Kidney tubule cell (primary cell): ENCODE measurements at regions not wholly inside any gene's neighbourhood (a gene's known extent, or its start where the extent isn't known, plus 50 kb on each side); places are given as distances from the start of the nearest gene placed in this dataset.
A peak's percentile ranks its signal among the peaks of the same experiment; 100 is the strongest.

Experiments
- DNase-seq: peaks from one replicate; pipeline ENCODE4 v3.0.0-alpha.2; 2018; ENCODE audit warnings: low spot score

DNA sequence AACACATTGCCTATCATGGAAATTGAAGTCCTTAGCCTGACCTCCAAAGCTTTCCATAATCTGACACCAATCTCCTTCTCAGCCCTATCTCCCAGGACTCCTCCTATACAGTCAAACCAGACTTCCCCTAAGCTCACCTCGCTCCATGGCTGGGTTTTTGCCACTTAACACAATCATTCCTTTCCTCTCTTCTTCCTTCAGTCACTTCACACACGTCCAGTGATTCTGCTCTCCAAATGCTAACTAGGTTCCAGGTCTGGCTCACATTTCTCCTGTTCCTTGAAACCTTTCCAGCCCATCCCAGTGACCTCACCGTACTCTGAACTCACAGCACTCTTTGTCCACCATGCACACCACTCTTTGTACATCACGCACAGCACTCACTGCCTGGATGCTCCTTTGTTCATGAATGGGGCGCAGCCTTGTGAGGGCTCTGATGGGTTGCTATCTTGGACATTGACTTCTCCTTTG is 98.4 kb downstream of the GLUL start:
- DNase-seq, result no peak

DNA sequence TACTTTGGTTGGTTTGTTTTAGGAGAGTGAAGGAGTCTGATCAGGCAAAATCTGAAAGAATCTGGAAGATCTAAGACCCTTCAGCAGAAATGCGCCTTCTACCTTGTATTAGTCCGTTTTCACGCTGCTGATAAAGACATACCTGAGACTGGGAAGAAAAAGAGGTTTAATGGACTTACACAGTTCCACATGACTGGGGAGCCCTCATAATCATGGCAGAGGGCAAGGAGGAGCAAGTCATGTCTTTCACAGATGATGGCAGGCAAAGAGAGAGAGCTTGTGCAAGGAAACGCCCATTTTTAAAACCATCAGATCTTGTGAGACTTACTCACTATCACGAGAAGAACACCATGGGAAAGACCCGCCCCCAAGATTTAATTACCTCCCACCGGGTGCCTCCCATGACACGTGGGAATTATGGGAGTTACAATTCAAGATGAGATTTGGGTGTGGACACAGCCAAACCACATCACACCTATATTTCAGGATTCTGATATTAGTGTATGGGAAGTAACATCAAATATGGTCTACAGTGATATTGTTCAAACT is 99.3 kb downstream of the GLUL start:
- DNase-seq, result no peak

DNA sequence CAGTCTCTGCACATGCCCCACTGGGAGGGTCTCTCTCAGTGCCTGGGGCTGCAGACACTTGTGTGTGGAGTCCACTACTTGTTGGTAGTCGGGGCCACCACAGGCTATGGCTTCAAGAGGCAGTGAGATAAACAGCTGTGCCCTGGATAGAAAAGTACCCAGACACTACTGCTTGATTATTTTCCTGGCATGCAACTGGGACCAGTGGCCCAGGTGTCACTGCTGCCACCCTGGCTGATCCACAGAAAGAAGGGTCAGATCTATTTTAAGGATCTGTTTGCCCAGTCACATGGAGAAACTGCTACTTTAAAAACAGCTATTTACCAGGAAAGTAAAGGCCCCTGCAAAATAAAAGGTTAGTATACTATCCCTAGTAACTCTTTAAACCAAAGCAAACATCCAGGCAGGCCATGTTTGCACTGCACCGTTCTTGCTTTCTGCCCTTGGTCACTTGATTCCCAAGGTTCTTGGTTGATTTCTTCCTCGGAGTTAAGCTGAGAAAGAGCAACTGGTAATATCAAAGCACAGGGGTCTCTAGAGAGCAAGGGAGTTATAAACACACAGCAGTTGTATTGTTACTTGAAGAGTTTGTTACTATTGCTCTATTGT is 99.9 kb downstream of the GLUL start:
- no peak for DNase-seq

DNA sequence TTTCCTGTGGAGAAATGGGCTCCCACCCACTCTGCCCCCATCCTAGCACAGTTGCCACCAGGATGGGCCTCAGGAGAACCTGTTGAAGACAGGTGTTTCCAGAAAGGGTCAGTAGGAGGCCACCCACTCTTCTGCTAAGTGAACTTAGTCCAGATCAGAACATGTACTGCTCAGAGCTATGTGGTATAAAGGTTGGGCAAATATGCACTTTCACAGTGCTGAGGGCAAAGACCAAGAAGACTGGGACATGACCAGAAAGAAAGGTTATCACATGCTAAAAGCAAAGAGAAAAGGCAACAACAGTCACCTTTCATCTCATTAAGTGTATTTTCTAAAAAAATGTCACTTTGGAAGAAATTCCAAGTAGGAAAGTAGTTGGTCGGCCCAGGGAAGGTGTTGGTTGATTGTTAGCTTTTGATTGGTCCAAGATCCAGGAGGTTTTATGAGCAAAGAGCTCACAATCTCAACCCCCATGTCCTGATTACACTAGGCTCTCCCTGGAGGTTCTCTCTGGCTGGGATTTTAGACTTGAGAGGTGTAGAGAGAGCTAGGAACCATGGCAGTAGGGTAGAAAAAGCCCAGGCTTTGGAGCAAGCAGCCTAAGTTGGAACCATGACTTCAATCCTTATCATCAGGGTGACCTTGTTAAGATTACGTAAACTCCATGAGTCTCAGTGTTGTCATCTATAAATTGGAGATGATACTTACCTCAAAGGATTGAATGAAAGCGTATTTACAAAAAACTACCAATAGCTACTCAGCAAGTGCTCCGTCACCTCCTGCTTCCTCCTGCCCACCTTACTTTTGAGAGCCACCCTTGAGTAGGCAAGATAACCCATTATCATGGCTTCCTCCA is 102.6 kb downstream of the GLUL start:
- DNase-seq, result no peak

DNA sequence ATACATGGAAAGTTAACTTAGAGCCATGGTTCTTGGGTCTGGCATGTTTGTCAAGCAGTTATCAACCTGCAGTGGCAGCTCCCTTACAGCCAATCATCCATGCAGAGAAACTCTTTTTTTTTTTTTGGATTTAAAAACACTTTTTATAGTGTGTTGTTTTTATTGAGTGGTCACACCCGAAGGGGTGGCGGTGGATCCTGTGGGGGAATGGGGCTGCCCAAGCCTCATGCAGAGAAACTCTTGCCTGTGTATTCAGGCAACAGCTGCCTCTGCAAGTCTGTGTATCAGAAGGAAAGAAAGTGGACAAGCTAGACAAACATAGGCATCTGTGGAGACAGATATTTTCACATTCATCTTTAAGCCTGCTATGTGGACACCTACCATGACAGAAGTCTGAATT is 104.8 kb downstream of the GLUL start:
- no peak for DNase-seq

DNA sequence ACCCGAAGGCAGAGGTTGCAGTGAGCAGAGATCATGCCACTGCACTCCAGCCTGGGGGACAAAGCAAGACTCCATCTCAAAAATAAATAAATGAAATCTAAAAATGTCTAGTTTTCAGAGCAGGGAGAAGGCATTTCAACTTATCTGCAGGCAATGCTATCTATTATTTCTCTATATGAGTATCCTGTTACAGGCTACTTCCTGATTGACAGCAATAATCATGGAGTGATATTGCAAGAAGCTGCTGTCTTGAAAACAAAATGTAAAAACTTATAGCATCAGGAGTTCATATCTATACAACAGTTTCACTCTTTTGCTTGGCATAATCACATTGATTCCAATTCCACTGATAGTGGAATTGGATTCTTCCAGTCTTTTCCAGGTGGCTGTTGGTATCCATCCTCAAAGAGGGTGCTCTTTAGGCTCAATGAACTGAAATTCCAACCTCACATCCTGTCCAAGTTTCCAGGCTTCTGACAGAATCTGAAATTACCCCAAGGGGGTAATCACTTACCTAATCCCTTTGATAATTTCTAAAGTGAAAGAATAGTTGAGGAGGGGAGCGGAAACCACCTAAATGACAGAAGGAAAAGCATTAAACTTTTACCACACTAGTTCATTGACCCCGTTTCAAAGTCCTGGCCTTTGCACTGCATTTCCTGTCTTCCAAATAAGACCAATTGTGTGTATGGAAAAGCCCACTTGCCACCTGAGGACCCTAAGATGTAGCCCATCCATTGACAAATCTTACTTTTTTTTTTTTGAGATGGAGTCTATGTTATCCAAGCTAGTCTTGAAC is 107.6 kb downstream of the GLUL start:
- DNase-seq, result no peak

DNA sequence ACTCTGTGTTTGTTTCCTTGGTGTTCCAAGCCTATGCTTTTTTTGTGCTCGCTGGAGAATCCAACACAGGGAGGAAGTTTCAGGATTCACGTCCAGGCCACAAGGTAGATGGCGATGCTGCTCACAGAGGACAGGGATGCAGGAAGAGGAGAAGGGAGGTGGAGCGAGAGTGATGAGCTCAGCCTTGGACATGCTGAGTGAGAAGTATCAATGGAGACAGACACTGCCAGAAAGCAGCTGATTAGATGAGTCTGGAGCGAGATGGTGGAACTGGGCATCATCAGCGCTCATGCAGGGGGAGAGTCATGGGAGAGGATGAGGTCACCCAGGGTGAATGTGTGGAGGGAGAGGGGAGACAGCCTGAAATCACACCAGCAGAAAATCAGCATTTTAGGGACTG is 110.0 kb downstream of the GLUL start:
- peak; percentile 6 for DNase-seq

DNA sequence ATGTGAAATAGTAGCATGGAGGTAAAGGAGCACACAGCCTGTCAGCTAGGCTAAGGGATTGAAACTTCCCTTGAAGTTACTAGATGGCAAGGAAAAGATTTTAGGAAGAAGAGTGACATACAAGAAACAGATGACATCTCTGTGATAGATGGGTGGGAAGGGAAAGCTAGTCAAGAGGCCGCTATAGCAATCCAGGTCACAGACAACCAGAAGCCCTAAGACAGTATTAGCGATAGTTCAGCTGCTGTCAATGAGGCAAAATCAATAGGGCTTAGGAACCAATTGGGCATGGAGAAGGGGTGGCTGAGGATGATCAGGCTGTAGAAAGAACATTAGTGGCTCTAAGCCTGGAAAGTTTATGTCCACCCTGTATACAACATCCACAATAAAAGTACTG is 111.1 kb downstream of the GLUL start:
- no peak for DNase-seq

DNA sequence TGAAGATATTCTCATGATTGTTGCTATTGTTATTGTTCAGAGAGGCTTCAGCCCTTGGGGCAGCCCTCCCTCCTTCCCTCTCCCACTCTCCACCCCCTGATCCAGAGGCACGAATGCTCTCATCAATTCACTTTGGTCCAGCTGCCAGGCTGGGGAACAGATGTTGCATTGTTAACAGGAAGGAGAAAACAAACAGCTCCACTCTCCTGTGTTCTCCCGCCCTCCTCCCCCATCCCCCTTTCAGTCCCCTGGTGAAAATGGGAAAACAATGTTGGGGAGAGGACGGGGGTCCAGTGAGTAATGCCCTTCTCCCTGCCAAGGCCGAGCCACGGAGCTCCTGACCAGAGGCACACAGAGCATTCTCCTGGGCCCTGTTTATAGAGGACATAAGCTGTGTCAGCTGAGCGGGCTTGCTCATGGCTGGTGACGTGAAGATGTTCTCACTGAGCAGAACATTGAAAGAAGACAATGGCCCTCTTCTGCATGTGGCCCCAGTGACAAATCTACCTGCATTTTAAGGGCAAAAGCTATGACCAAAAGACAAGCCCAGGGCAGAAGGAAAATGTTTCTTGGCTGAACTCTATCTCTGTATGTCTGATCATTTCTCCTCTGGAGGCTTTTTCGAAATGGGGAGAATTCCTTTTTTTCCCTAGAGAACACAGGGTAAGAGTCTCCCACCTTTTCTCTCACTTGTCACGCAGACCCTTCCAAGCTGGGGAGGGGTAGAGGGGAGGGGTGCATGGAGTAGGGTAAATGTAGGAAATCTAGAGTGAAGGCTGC is 111.7 kb downstream of the GLUL start:
- no peak for DNase-seq

DNA sequence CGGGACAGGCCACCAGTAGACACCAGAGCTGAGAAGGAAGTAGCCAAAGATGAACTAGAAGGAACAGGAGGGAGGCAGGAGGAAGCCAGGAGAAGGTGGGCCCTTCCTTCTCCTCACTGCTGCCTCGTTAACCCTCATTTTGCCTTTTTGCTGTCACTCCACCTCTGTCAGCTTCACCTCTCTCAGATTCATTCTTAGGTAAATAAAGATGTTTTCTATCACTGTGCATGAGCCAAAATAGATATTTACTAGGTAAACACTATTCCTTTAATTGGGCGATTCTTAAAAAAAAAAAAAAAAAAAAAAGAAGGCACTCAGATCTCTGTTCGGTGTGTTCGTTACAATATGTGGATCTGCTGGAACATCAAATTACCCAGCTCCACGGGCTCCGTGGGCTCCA is 112.3 kb downstream of the GLUL start:
- DNase-seq, result no peak

DNA sequence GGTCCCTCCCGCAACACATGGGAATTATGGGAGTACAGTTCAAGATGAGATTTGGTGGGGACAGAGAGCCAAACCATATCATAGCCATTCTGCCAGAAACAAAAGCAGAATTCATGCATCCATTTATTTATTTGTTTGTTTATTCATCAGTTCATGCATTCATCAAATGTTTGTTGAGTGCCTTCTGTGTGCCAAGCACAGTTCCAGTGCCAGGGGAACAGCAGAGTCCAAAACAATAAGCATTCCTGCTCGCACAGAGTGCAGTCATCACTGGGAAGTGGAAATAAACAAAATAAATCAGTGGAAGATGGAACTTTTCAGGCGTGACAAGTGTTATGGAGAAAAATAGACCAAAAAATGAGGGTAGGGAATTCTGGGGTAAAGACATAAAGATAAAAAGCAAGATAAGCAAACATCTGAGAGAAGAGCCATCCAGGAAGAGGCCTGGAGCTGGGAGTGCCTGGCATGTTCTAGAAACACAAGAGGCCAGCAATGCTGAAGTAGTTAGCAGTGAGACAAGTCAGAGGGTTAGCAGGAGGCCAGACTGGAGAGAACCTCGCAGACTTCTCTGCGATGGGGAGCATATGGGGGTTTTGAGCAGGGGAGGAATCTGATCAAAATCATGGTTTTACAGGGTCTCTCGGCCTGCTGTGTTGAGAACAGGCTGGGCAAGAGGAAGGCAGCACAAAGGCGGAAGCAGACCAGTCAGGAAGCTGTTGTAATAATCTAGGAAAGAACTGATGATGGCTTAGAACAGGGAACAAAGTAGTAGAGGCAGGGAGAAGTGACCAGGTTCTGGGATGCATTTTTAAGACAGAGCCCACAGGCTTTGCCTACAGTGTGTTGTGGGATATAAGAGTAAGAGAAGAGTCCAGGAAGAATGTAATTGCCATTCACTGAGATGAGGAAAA is 113.2 kb downstream of the GLUL start:
- no peak for DNase-seq

DNA sequence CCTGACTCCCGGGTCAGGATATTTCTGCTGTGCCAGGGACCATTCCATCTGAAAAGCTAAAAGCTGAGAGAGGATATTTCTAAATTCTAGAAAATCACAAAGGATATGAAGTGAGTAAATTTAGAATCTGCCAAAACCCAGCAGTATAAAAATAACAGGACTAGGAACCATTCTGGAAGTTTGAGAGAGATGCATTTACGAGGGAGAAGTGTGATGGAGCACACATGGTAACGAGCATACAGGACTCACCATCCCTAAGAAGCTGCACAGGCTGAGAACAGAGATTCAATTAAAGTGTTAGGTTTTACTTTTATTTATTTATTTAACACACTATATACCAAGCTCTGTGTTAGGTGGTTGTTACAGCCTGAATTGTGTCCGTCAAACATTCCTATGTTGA is 116.3 kb downstream of the GLUL start:
- no peak for DNase-seq

DNA sequence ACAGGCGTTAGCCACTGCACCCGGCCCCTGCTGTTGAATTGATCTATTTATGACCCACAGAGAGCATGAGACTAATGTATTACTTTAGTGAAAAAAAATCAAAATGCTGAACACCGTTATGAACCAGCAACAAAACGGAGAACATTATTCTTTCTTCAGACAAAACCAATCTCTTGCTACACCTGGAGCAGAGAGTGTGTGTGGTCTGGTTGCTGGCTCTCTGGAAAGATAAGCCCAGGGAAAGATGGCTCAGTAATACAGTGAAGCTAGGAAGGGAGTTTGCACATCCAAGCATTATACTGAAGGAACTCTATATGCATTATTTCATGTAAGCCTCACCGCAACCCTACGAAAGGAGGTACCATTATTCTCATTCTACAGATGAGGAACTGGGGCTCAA is 117.0 kb downstream of the GLUL start:
- no peak for DNase-seq

DNA sequence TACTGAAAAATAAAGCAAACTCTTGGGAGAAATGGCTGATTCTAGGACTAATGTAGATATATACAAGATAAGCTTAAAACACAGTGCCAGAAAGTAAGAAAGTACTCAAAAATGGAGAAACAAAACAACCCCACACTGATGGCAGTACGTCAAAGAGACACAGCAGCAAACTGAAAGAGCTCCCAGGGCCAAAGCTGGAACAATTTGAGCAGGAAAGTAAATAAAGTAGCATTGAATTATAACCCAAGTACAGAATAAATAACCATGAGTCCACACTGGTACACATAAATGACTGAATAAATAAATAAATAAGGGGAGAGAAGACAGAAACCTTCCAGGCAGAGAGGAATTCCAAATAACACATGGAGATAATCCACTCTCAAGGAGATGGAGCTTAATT is 120.9 kb downstream of the GLUL start:
- DNase-seq, result no peak

DNA sequence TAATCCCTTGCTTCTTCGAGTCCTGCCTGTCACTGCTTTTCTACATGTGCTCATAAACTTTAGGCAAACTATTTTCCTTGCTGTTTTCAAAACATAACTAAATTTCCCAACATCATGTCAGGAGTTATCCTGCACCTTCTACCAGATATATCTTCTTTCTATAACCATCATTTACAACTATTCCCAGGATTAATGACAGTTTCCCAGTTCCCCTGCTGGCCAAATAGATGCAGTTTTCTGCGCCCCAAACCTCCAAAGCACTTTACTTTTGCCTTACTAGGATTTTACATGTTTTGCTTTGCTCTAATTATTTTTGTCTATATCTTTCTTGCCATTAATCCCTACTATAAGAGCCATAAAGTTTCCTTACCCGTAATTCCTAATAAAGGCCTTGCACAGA is 122.5 kb downstream of the GLUL start:
- no peak for DNase-seq

DNA sequence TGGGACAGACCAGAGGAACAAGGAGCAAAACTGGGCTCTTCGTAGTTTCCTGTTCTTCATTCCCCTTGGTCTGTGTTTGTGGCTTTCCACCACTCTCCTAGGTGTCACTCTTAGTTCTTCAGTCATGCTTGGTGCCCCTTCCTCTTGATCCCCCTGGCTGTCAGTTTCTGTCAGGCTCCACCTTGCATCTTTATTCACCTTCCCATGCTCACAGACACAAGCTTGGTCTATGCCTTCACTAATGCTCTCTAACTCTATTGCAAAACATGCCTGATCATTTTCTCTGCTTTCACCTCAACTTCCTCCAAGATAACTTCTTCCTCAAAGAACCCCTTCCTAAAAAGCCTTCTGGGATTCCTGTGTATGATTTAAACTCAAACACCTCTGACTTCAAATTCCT is 122.9 kb downstream of the GLUL start:
- no peak for DNase-seq

DNA sequence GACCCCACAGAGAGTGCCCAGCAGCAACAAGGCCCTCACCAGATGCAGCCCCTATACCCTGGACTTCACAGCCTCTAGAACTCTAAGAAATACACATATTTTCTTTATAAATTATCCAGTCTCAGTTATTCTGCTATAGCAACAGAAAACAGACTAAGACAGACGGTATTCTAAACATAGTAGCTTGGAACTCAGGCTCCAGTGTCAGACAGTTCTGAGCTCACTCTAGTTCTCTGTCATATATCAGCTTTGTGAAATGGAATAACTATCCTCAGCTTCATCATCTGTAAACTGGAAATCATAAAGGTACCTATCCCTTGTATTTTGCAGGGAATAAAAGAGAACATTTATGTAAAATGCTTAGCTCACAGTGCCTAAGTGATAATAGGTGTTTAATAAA is 127.4 kb downstream of the GLUL start:
- DNase-seq, result no peak

DNA sequence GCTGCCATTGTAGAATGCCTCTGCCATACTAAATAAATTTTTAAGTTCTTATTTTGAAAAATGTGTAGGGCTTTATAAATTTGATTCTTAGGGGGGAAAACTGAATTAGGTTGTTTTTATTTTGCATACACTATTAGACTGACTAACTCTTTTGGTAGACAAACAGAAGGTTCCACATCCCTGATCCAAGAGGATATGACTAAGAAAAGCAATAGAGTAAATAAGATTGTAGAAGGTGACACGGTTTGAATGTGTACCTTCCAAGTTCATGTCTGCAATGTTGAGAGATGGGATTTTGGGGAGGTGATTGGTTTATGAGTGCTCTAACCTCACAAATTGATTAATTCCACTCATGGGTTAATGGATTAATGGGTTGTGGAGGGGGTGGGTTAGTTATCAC is 127.9 kb downstream of the GLUL start:
- DNase-seq, result peak; percentile 10

DNA sequence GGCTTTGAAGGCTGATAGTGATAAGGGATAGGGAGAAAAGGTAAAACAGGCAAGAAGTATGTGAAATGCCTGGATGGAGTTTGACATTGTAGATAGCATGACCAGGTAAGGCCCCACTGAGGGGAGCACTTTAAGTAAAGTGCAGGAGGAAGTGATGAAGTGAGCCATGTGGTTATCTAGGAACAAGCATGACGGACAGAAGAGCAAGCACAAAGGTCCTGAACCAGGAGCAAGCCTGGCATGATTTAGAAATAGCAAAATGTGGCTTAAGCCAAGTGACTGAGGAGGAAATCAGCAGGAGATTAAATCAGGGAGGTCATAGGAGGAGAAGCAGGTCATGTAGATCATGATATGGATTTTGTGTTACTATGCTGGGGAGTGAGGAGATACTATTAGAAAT is 129.2 kb downstream of the GLUL start:
- DNase-seq, result no peak

DNA sequence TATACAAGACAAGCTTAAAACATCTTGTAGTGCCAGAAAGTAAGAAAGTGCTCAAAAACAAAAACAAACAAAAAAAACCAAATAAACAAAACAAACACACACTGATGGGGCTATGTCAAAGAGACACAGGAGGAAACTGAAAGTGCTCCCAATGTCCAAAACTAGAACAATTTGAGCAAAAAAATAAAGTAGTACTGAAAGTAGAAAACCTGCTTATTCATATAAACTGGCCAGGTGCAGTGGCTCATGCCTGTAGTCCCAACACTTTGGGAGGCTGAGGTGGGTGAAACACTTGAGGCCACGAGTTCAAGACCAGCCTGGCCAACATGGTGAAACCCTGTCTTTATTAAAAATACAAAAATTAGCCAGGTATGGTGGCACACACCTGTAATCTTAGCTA is 129.9 kb downstream of the GLUL start:
- DNase-seq, result no peak

DNA sequence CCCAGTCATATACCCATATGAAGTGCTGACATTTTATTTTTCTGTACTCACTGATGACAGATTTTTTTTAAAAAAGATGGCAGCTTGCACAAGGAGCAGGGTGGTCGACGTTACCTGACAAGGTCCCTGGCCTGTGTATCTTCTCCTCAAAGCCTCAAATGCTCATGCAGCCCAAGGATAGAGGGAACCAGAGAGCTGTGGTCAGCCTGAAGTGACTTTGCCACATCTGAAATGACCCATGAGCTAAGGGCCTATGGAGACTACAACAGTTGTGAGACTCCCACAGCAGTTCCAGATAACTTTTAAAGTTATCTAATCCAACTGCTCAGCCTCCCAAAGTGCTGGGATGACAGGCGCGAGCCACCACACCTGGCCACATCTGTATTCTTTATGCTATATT is 131.1 kb downstream of the GLUL start:
- DNase-seq, result no peak
